GM21423 (cell line): ENCODE measurements at regions not wholly inside any gene's neighbourhood (a gene's known extent, or its start where the extent isn't known, plus 50 kb on each side); places are given as distances from the start of the nearest gene placed in this dataset.

Experiments used
- ATAC-seq: cut with Tn5 transposase; IDR thresholded peaks from one replicate; pipeline ENCODE4 v1.9.1; 2021; ENCODE audit warnings: mild to moderate bottlenecking, moderate library complexity; ENCODE audit not compliant: unreplicated experiment

- no peak for ATAC-seq
These were observed 611.4 kb downstream of the SEMA5A start for GRCh38 chr5:8934455-8934854.

DNA sequence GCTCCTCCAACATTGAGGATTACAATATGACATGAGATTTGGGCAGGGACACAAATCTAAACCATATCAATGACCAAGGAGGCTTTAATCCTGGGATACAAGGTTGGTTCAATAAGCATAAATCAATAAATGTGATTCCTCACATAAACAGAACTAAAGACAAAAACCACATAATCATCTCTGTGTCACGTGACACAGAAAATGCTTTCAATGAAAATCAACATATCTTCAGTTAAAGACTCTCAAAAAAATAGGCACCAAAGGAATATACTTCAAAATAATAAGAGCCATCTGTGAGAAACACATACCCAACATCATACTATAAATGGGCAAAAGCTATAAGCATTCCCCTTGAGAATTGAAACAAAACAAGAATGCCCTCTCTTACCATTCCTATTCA is 604.9 kb downstream of the SEMA5A start:
- ATAC-seq: no peak

DNA sequence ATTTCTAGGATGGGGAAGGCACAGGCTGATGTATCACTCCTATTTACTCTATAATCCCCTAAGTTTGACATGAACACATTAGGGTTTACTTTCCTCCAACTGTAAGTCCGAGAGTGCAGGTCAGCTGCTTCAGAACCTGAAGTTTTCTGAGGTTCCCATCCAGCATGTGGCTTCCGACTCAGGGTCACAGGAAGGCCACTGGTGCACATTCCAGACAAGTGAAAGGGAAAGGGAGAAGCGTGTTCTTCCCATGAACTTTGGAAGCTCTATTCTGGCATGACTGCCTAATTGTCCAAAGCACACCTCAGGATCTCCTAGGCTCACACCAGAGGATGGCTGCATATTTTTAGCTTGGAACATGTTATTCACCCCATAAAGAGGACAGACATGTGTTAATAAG is 602.6 kb downstream of the SEMA5A start:
- ATAC-seq: no peak

DNA sequence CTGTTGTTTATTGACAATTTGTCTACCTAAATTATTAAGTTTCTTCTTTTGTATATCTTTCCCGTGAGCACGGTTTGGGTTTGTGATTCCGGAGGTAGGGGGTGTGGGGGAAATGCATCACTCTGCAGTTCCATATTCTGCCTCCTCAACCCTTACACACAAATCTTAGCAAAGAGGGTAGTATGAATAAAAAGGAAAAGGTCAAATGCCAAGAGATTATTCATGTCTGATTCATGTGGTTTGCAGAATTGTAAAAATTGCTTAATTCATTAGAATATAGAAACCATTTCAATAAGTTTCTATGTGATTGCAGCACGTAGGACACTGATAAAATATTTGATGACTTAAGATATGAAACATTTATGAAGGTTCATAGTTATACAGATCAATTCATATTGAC is 601.9 kb downstream of the SEMA5A start:
- no peak for ATAC-seq

- ATAC-seq: no peak
These were observed 599.9 kb downstream of the SEMA5A start for GRCh38 chr5:8945972-8946371.

DNA sequence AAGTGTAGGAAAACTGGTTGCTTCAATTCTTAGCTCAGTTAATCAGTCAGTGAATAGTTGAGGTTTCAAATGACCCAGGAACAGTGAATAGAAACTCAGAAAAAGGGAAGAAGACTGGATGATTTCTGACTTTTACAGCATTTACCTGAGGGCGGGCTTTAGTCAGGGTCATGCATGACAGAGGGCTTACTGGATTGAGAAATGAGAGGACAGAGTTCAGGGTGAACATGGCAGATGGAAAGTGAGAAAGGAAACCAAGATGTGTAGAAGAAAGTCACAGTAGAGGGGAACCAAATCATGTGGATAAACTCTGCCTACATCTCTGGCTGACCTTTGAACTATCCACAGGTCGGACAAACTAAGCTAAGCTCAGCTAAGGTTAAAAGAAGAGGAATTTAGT is 596.0 kb downstream of the SEMA5A start:
- peak; percentile 88 for ATAC-seq

DNA sequence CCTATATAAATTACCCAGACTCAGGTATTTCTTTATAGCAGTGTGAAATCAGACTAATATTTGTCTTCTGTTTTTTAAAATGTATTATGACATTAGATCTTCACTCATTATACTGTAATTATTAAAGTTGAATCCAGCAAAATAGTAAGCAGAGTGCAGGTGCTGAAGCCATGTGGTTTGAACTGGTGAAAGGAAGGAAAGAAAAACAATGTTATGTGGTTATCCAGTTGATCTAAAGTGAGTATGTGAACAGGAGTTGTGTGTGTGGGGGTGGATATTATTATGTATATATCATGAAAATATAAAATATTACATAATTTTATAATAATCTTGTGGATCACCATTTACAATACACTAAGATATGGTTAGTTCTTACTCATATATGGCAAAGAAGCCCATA is 593.7 kb downstream of the SEMA5A start:
- no peak for ATAC-seq

- no peak for ATAC-seq
These were observed 592.9 kb downstream of the SEMA5A start for GRCh38 chr5:8953016-8953415.

GRCh38 chr5:8953911-8954438 is 591.9 kb downstream of the SEMA5A start:
- ATAC-seq: no peak

DNA sequence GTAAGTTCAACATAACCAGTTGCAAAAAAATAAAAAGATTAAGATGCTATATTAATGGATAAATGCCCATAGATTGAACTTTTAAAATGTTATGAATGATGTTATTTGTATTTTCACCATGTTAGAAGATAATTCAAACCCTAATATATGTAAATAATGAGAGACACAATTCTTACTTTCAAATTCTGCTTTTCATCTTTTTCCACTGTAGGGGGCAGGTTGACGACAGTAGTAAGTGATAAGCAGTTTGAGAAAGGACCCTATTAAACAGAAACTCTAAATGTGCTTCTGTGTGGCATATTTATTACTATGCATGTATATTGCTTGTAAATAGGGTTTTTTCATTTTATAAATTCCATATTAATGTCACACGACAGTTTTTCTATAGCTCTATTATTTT is 591.1 kb downstream of the SEMA5A start:
- no peak for ATAC-seq

- no peak for ATAC-seq
These were observed 589.2 kb downstream of the SEMA5A start for GRCh38 chr5:8956659-8957058.

DNA sequence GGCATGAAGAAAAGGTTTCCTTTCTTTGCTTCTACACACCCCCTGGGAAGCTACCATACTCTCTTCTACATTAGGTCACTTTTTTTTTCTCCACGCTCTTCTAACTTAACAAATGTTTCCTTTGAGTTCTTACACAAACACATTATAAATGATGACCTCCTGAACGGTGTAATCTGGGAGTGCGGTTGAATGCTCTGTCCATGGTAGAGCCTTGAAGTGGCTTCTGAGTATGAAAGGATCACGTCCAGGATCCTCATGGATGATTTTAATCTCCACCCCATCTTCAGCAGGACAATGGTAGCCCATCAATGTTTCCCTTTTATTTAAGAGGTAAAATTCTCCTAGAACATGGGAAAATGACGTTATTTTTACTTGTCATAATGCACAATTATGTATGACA is 587.3 kb downstream of the SEMA5A start:
- ATAC-seq: no peak

DNA sequence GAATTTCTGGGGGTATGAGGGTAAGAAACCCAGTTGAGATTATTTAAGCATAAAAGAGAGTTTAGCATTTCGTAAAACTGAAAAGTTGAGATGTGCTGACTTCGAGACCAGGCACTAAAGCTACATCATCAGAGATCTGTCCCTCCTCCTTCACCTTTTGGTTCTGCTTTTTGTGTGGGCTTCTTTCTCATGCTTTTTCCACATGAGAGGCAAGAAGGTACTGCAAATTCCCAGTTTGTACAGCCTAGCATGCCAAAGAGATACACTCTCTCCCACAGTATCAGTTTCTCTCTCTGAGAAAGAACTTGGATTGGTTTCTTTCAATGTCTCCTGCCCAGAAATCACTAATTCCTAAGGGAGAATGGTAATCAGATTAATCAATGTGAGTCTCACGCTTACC is 584.7 kb downstream of the SEMA5A start:
- no peak for ATAC-seq

DNA sequence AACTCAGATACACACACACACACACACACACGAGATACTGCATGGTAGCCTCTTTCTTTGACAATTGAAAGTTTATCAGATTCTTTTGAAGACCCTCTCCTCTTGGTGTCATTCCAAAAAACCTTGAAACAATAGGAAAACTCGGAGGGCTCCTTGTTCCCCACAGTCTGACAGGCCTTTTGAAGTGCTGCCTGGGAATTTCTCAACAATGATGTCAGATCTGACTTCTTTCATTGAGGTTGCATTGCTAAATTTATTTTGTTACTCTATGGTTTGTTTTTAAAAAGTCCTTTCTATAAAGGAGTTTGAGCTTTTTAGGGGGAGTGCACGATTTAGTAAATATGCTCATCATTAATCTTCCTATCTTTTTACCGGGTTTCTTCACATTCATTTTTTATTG is 583.9 kb downstream of the SEMA5A start:
- no peak for ATAC-seq

- ATAC-seq: no peak
These were observed 564.9 kb downstream of the SEMA5A start for GRCh38 chr5:8981016-8981415.

GRCh38 chr5:8981496-8981895 is 564.4 kb downstream of the SEMA5A start:
- ATAC-seq: no peak

DNA sequence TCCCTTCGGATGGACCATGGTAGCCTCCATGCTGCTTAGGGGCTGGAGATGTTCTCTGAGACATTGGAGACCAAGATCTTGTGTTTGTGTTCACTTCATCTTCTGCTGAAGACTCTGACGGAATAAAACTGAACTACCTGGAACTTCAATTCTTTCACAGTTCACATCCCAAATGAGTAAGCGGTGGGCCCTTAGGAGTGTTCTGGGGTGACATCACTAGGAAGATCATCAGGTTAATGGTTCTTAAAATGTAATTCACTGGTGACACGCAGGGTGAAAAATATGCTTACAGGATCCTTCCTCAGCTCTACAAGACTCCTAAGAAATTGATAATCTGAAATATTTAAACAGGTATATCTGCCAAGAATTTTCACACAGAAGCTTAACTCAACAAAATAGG is 561.5 kb downstream of the SEMA5A start:
- ATAC-seq: no peak
